ENCODE measurements at regions not wholly inside any gene's neighbourhood (a gene's known extent, or its start where the extent isn't known, plus 50 kb on each side); places are given as distances from the start of the nearest gene placed in this dataset.

GRCh38 chr2:156864325-156864724, 393.2 kb upstream of the GALNT5 start:
- Histone ChIP-seq H3K4me3 (no peak overlapping the region), H3K27me3 (no peaks in the 10 kb centered on the region), H3K27ac (no peak overlapping the region), H3K36me3 (no peaks in the 10 kb centered on the region), H3K4me1 (no peaks in the 10 kb centered on the region), H3K9me3 (no peaks in the 10 kb centered on the region)
- intact Hi-C loops (cut with DNase I; ENCODE audit: low total_unique reads), result no loop called here
- DNase-seq, result no peak
- no peak for TF ChIP-seq POLR2A (IDR thresholded peaks at IDR 0.05)
- TF ChIP-seq CTCF (IDR thresholded peaks at IDR 0.05), result no peak

- DNase-seq, result no peak
- H3K4me1 ChIP-seq, result no peaks in the 10 kb centered on the region
- TF ChIP-seq CTCF (IDR thresholded peaks at IDR 0.05), result no peak
- TF ChIP-seq POLR2A (IDR thresholded peaks at IDR 0.05), result no peak
- H3K27me3 ChIP-seq, result no peaks in the 10 kb centered on the region
- no peaks in the 10 kb centered on the region for H3K9me3 ChIP-seq
- H3K27ac ChIP-seq, result no peak overlapping the region
- H3K4me3 ChIP-seq, result no peak overlapping the region
- H3K36me3 ChIP-seq, result no peaks in the 10 kb centered on the region
- intact Hi-C loops (cut with DNase I; ENCODE audit: low total_unique reads), result no loop called here
Measured at GRCh38 chr2:156864753-156865152, 392.8 kb upstream of the GALNT5 start.

GRCh38 chr2:156867201-156867600, 390.3 kb upstream of the GALNT5 start:
- Histone ChIP-seq H3K4me3 (no peak overlapping the region), H3K36me3 (no peaks in the 10 kb centered on the region), H3K27ac (no peak overlapping the region), H3K9me3 (no peaks in the 10 kb centered on the region), H3K27me3 (no peaks in the 10 kb centered on the region), H3K4me1 (no peaks in the 10 kb centered on the region)
- intact Hi-C loops (cut with DNase I; ENCODE audit: low total_unique reads), result no loop called here
- TF ChIP-seq POLR2A (IDR thresholded peaks at IDR 0.05) (no peak), CTCF (IDR thresholded peaks at IDR 0.05) (no peak)
- no peak for DNase-seq

- TF ChIP-seq POLR2A (IDR thresholded peaks at IDR 0.05) (no peak), CTCF (IDR thresholded peaks at IDR 0.05) (no peak)
- intact Hi-C loops (cut with DNase I; ENCODE audit: low total_unique reads), result no loop called here
Measured at GRCh38 chr2:156874707-156875106, 382.8 kb upstream of the GALNT5 start.

GRCh38 chr2:156883804-156884203, 373.7 kb upstream of the GALNT5 start:
- no peak overlapping the region for H3K4me3 ChIP-seq
- H3K36me3 ChIP-seq, result no peaks in the 10 kb centered on the region
- no peaks in the 10 kb centered on the region for H3K9me3 ChIP-seq
- intact Hi-C loops (cut with DNase I; ENCODE audit: low total_unique reads), result no loop called here
- no peak for TF ChIP-seq CTCF (IDR thresholded peaks at IDR 0.05)
- no peak for TF ChIP-seq POLR2A (IDR thresholded peaks at IDR 0.05)
- H3K4me1 ChIP-seq, result no peaks in the 10 kb centered on the region
- H3K27me3 ChIP-seq, result no peaks in the 10 kb centered on the region
- no peak overlapping the region for H3K27ac ChIP-seq
- DNase-seq, result no peak

More at GRCh38 chr2:156874707-156875106, 382.8 kb upstream of the GALNT5 start:
- Histone ChIP-seq H3K4me1 (no peaks in the 10 kb centered on the region), H3K27me3 (no peaks in the 10 kb centered on the region), H3K9me3 (no peaks in the 10 kb centered on the region), H3K4me3 (no peak overlapping the region), H3K36me3 (no peaks in the 10 kb centered on the region), H3K27ac (no peak overlapping the region)
- no peak for DNase-seq

Measured in uterus (tissue), 3 donors.